ENCODE measurements at regions not wholly inside any gene's neighbourhood (a gene's known extent, or its start where the extent isn't known, plus 50 kb on each side); places are given as distances from the start of the nearest gene placed in this dataset.

GRCh38 chrX:99914635-99915034, 495.4 kb downstream of the PCDH19 start:
- Histone ChIP-seq H2AFZ (ENCODE audit: control insufficient read depth, low read length) (no peak overlapping the region), H3K36me3 (ENCODE audit: control insufficient read depth in 2 of 2, extremely low read depth in 1 of 2, insufficient read depth in 2 of 2, low read length in 2 of 2) (no peaks in the 10 kb centered on the region), H3K27ac (ENCODE audit: control insufficient read depth, insufficient read depth, low read length) (no peak overlapping the region), H3K9me3 (ENCODE audit: control insufficient read depth, low read depth, low read length) (no peaks in the 10 kb centered on the region), H3K79me2 (ENCODE audit: control insufficient read depth, insufficient read depth, low read length) (no peaks in the 10 kb centered on the region), H3K9me1 (ENCODE audit: control insufficient read depth, extremely low read depth, insufficient read depth, low read length) (no peaks in the 10 kb centered on the region), H3K27me3 (ENCODE audit: control insufficient read depth, extremely low read depth, insufficient read depth, low read length) (no peaks in the 10 kb centered on the region), H3K4me2 (ENCODE audit: control insufficient read depth, extremely low read depth, insufficient read depth, low read depth, low read length) (no peak overlapping the region), H3K4me1 (ENCODE audit: control insufficient read depth, extremely low read depth, insufficient read depth, low read length) (no peaks in the 10 kb centered on the region), H4K20me1 (ENCODE audit: control insufficient read depth, extremely low read depth, insufficient read depth, low read length) (no peaks in the 10 kb centered on the region), H3K9ac (ENCODE audit: control insufficient read depth, extremely low read depth, insufficient read depth, low read length) (no peak overlapping the region), H3K4me3 (ENCODE audit: control insufficient read depth in 2 of 3, extremely low read depth in 1 of 3, insufficient read depth in 2 of 3, low read depth in 1 of 3, low read length in 3 of 3) (no peak overlapping the region)
- DNase-seq (ENCODE audit: low read depth, low spot score) (no peak), FAIRE-seq (no peak)
- TF ChIP-seq EZH2 (IDR thresholded peaks at IDR 0.05; ENCODE audit: low read length) (no peak), CTCF (optimal IDR thresholded peaks at IDR 0.05 in 1 of 3, IDR thresholded peaks at IDR 0.05 in 1 of 3, conservative IDR thresholded peaks at IDR 0.05 in 1 of 3; ENCODE audit: extremely low read depth in 1 of 3, insufficient read depth in 2 of 3, low read length in 3 of 3) (no peak)
- dilution Hi-C loops (cut with MboI; ENCODE audit: extremely low pct_ligation_motif_present, low sequenced_read_pairs): no loop called here

DNA sequence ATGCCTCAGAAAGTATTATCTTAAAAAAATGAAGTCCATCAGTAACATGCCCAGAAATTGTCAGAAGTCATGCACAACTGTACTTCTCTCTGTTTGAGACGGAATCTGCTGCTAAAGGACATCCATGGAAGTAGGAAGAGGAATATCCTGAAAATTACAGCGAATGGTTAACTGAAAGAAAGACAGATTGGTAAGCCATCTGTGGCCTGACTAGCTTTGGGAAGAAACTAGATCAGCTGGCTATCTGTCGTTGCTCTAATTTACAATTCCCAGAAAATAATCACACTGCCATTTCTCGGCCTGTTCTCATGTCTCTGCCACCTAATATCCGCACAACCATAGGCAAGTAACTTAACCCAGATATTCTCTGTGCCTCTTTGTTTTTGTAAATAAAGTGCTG, 496.5 kb downstream of the PCDH19 start:
- H3K4me3 ChIP-seq (ENCODE audit: control insufficient read depth in 2 of 3, extremely low read depth in 1 of 3, insufficient read depth in 2 of 3, low read depth in 1 of 3, low read length in 3 of 3): no peak overlapping the region
- FAIRE-seq: no peak
- no peak for TF ChIP-seq EZH2 (IDR thresholded peaks at IDR 0.05; ENCODE audit: low read length)
- TF ChIP-seq CTCF (optimal IDR thresholded peaks at IDR 0.05 in 1 of 3, IDR thresholded peaks at IDR 0.05 in 1 of 3, conservative IDR thresholded peaks at IDR 0.05 in 1 of 3; ENCODE audit: extremely low read depth in 1 of 3, insufficient read depth in 2 of 3, low read length in 3 of 3): no peak

More for the DNA sequence above, 496.5 kb downstream of the PCDH19 start:
- no peaks in the 10 kb centered on the region for H4K20me1 ChIP-seq (ENCODE audit: control insufficient read depth, extremely low read depth, insufficient read depth, low read length)
- H3K4me2 ChIP-seq (ENCODE audit: control insufficient read depth, extremely low read depth, insufficient read depth, low read depth, low read length): no peak overlapping the region
- no peaks in the 10 kb centered on the region for H3K36me3 ChIP-seq (ENCODE audit: control insufficient read depth in 2 of 2, extremely low read depth in 1 of 2, insufficient read depth in 2 of 2, low read length in 2 of 2)
- dilution Hi-C loops (cut with MboI; ENCODE audit: extremely low pct_ligation_motif_present, low sequenced_read_pairs): no loop called here
- H3K27me3 ChIP-seq (ENCODE audit: control insufficient read depth, extremely low read depth, insufficient read depth, low read length): no peaks in the 10 kb centered on the region
- H3K79me2 ChIP-seq (ENCODE audit: control insufficient read depth, insufficient read depth, low read length): no peaks in the 10 kb centered on the region
- no peak overlapping the region for H3K27ac ChIP-seq (ENCODE audit: control insufficient read depth, insufficient read depth, low read length)
- H3K9me3 ChIP-seq (ENCODE audit: control insufficient read depth, low read depth, low read length): no peaks in the 10 kb centered on the region
- H3K4me1 ChIP-seq (ENCODE audit: control insufficient read depth, extremely low read depth, insufficient read depth, low read length): no peaks in the 10 kb centered on the region
- H3K9me1 ChIP-seq (ENCODE audit: control insufficient read depth, extremely low read depth, insufficient read depth, low read length): no peaks in the 10 kb centered on the region
- H2AFZ ChIP-seq (ENCODE audit: control insufficient read depth, low read length): no peak overlapping the region
- H3K9ac ChIP-seq (ENCODE audit: control insufficient read depth, extremely low read depth, insufficient read depth, low read length): no peak overlapping the region
- DNase-seq (ENCODE audit: low read depth, low spot score): no peak

Measured in keratinocyte (primary cell).